Chondrocyte (in vitro differentiated cells): ENCODE measurements at regions not wholly inside any gene's neighbourhood (a gene's known extent, or its start where the extent isn't known, plus 50 kb on each side); places are given as distances from the start of the nearest gene placed in this dataset.

ENCODE experiments used
- DNase-seq: peaks from one replicate; pipeline ENCODE4 v3.0.0; 2021; ENCODE audit warnings: mixed read lengths, low spot score
- H3K27ac Mint-ChIP-seq: one replicate; pipeline ENCODE4 v1.8.0; 2021; ENCODE audit warnings: mild to moderate bottlenecking, moderate library complexity, mixed read lengths; ENCODE audit not compliant: unreplicated experiment
- H3K27me3 Mint-ChIP-seq: 2 replicates; pipeline ENCODE4 v1.8.0; 2021; ENCODE audit warnings: low read depth, mixed read lengths
- H3K36me3 Mint-ChIP-seq: 2 replicates; pipeline ENCODE4 v1.8.0; 2021; ENCODE audit warnings: low read depth, mixed read lengths
- H3K4me1 Mint-ChIP-seq: 2 replicates; pipeline ENCODE4 v1.8.0; 2021; ENCODE audit warnings: low read depth, mild to moderate bottlenecking, mixed read lengths
- H3K4me3 Mint-ChIP-seq: one replicate; pipeline ENCODE4 v1.8.0; 2021; ENCODE audit warnings: mild to moderate bottlenecking, moderate library complexity, mixed read lengths; ENCODE audit not compliant: unreplicated experiment
- H3K9me3 Mint-ChIP-seq: 2 replicates; pipeline ENCODE4 v1.8.0; 2021; ENCODE audit warnings: low read depth, mixed read lengths
- TF ChIP-seq, protein P1 (sequence below): fragments of 200-600 bp; sonication (generic); IDR thresholded peaks from 2 replicates; pipeline ENCODE4 v1.5.0; 2021; ENCODE audit warnings: antibody characterized with exemption, mild to moderate bottlenecking, moderate library complexity

DNA sequence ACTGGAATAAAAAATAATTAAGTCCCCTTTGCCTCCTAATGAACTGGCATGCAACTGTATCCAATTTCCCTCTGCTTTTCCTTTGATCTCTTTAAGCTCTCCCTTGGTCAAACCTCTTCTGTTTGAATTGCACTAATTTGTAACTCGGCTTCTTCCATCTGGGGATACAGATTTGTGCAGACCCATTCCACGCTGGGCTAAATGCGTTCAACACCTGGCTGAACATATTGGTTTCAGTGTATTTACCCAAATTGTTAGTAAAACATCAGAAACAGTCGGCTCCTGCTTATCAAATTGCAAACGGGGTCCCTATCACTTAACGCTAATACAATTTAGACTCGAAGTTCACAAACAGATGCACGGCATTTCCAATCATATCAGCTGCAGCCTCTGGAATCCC lies 124.9 kb upstream of the TAPT1 start:
- Mint-ChIP-seq H3K4me1 (no peaks in the 10 kb centered on the region), H3K27ac (no peak overlapping the region), H3K27me3 (peaks cover 13% of the 10 kb centered on the region), H3K9me3 (no peaks in the 10 kb centered on the region), H3K36me3 (no peaks in the 10 kb centered on the region), H3K4me3 (no peak overlapping the region)
- TF ChIP-seq, protein P1, sequence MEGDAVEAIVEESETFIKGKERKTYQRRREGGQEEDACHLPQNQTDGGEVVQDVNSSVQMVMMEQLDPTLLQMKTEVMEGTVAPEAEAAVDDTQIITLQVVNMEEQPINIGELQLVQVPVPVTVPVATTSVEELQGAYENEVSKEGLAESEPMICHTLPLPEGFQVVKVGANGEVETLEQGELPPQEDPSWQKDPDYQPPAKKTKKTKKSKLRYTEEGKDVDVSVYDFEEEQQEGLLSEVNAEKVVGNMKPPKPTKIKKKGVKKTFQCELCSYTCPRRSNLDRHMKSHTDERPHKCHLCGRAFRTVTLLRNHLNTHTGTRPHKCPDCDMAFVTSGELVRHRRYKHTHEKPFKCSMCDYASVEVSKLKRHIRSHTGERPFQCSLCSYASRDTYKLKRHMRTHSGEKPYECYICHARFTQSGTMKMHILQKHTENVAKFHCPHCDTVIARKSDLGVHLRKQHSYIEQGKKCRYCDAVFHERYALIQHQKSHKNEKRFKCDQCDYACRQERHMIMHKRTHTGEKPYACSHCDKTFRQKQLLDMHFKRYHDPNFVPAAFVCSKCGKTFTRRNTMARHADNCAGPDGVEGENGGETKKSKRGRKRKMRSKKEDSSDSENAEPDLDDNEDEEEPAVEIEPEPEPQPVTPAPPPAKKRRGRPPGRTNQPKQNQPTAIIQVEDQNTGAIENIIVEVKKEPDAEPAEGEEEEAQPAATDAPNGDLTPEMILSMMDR = no peak
- no peak for DNase-seq

DNA sequence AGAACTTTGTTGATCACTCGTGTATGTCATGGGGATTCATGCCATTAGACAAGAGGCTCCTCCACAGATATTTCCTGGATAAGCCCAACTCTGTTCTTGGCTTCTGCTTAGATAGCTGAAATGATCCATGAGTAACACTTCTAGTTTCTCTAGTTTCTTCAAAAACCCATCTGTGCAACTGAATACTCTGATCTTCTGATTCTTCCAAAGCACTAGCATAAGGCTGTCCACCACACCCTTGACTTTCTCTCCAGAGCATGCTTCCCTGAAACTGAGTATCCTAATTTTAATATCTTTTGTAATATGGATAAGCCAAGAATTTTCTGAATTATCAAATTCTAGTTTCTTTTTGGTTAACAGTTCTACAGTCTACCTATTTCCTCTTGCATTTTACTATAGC lies 118.6 kb upstream of the TAPT1 start:
- peaks cover 9% of the 10 kb centered on the region for H3K9me3 Mint-ChIP-seq
- H3K4me1 Mint-ChIP-seq = no peaks in the 10 kb centered on the region
- H3K4me3 Mint-ChIP-seq = no peak overlapping the region
- DNase-seq = no peak
- no peaks in the 10 kb centered on the region for H3K36me3 Mint-ChIP-seq
- no peak overlapping the region for H3K27ac Mint-ChIP-seq
- H3K27me3 Mint-ChIP-seq = peaks cover 8% of the 10 kb centered on the region
- TF ChIP-seq, protein P1 = no peak

DNA sequence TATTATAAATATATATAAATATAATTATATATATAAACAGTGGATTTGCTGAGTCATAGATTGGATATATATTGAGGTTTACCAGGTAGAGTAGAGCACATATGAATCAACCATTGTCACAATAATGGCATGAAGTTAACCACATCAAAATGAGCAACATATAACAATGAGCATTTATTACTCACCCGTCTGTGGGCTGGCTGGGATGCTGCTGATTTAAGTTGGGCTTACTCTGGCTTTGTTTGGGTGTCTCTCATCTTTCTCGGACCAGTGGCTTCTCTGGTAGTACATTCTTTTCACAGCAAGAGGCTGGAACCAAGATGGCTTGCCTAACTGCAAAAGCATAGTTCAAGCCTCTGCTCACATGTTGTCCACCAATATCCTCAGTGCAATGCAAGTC lies 111.7 kb upstream of the TAPT1 start:
- Mint-ChIP-seq H3K9me3 (no peaks in the 10 kb centered on the region), H3K4me1 (no peaks in the 10 kb centered on the region), H3K27me3 (peaks cover under 1% of the 10 kb centered on the region), H3K36me3 (no peaks in the 10 kb centered on the region), H3K4me3 (no peak overlapping the region), H3K27ac (no peak overlapping the region)
- TF ChIP-seq, protein P1 = no peak
- no peak for DNase-seq

DNA sequence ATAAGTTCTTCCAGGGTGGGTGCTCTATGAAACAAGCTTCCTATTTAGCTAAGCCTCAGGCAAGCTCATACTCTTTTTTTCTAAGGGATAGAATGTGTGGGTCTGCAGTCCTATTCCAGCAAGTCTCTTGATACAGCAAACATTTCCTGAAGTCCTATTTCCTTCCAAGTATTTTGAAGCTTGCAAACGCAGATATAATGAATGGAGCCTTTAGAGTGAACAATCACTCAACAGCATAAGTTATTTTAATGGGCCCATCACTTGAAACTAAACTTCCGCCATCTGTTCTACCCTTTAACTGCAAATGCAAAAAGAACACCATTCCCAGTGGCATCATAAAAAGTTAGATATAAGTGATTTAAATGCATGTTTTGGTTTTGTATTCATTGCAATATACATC lies 108.3 kb upstream of the TAPT1 start:
- TF ChIP-seq, protein P1 = no peak
- no peak for DNase-seq
- H3K36me3 Mint-ChIP-seq = no peaks in the 10 kb centered on the region
- H3K4me3 Mint-ChIP-seq = no peak overlapping the region
- no peaks in the 10 kb centered on the region for H3K9me3 Mint-ChIP-seq
- H3K27me3 Mint-ChIP-seq = peaks cover 2% of the 10 kb centered on the region
- no peak overlapping the region for H3K27ac Mint-ChIP-seq
- H3K4me1 Mint-ChIP-seq = peaks cover 7% of the 10 kb centered on the region

DNA sequence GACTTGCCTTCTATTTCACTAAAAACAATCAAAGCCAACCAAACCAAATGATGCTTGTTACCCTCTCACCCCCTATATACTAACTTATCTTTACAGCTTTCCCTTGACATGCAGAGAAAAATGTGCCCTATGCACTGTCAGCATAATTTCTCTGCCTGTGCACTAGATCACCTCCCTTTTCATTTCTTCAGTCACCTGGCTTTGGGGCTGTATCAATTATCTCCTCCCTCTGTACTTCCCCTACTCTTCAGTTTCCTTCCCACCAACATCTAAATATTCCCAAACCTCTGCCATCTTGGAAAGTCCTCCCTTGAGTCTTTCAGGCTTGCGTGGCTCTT lies 103.5 kb upstream of the TAPT1 start:
- H3K36me3 Mint-ChIP-seq = no peaks in the 10 kb centered on the region
- TF ChIP-seq, protein P1 = no peak
- peaks cover 2% of the 10 kb centered on the region for H3K27me3 Mint-ChIP-seq
- H3K4me3 Mint-ChIP-seq = no peak overlapping the region
- DNase-seq = no peak
- no peak overlapping the region for H3K27ac Mint-ChIP-seq
- peaks cover 18% of the 10 kb centered on the region for H3K4me1 Mint-ChIP-seq
- H3K9me3 Mint-ChIP-seq = peaks cover 3% of the 10 kb centered on the region
